ENCODE measurements at regions not wholly inside any gene's neighbourhood (a gene's known extent, or its start where the extent isn't known, plus 50 kb on each side); places are given as distances from the start of the nearest gene placed in this dataset.

DNA sequence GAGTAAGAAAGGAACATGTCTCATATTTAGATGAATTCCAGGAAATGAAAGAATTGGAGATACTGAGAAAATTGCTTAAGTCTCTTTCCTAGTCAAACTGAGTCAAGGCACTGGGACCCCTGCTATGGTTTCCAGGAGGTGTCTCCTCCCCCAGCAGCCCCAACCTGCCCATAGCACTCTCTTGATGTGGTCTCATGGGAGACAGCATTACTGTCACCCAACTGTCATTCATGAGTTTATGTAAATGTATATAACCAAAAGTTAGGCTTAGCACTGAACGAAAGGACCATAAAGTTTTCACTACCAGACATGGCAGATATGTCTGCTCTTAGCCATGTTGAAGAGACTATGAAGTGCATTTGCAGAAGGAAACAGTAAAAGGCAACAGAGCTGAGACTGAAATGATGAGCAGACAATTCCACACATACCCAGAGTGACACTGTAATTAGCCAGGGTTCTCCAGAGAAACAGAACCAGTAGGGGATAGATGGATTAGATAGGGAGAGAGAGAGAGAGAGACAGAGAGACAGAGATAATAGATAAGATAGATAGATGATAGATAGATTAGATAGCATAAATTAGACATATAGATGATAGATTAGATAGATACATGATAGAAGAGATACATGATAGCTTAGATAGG is 328.1 kb downstream of the BRD1 start:
- TF ChIP-seq, protein P1, sequence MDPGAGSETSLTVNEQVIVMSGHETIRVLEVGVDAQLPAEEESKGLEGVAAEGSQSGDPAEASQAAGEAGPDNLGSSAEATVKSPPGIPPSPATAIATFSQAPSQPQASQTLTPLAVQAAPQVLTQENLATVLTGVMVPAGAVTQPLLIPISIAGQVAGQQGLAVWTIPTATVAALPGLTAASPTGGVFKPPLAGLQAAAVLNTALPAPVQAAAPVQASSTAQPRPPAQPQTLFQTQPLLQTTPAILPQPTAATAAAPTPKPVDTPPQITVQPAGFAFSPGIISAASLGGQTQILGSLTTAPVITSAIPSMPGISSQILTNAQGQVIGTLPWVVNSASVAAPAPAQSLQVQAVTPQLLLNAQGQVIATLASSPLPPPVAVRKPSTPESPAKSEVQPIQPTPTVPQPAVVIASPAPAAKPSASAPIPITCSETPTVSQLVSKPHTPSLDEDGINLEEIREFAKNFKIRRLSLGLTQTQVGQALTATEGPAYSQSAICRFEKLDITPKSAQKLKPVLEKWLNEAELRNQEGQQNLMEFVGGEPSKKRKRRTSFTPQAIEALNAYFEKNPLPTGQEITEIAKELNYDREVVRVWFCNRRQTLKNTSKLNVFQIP (CRISPR knock-in tag; IDR thresholded peaks at IDR 0.05; ENCODE audit: borderline replicate concordance, low read depth): no peak
- TF ChIP-seq CREB5 (CRISPR knock-in tag; IDR thresholded peaks at IDR 0.05; ENCODE audit: low read depth) (no peak), CSDC2 (CRISPR knock-in tag; IDR thresholded peaks at IDR 0.05) (no peak), ZC3H10 (CRISPR knock-in tag; IDR thresholded peaks at IDR 0.05) (no peak), TOX (CRISPR knock-in tag; IDR thresholded peaks at IDR 0.05; ENCODE audit: borderline replicate concordance) (no peak), ARNTL (CRISPR knock-in tag; IDR thresholded peaks at IDR 0.05; ENCODE audit: borderline replicate concordance, low read depth) (no peak), PPARA (CRISPR knock-in tag; IDR thresholded peaks at IDR 0.05; ENCODE audit: borderline replicate concordance) (no peak), ESRRG (CRISPR knock-in tag; IDR thresholded peaks at IDR 0.05) (no peak), OSR1 (CRISPR knock-in tag; IDR thresholded peaks at IDR 0.05) (no peak), BACH2 (CRISPR knock-in tag; IDR thresholded peaks at IDR 0.05; ENCODE audit: borderline replicate concordance) (no peak), ISL1 (CRISPR knock-in tag; IDR thresholded peaks at IDR 0.05) (no peak), ZNF8 (CRISPR knock-in tag; IDR thresholded peaks at IDR 0.05) (no peak)
- ATAC-seq: no peak

- ATAC-seq: no peak
- TF ChIP-seq GLIS3 (CRISPR knock-in tag; IDR thresholded peaks at IDR 0.05): no peak
- no peak for TF ChIP-seq ARNTL (CRISPR knock-in tag; IDR thresholded peaks at IDR 0.05; ENCODE audit: borderline replicate concordance, low read depth)
- TF ChIP-seq PPARA (CRISPR knock-in tag; IDR thresholded peaks at IDR 0.05; ENCODE audit: borderline replicate concordance): no peak
- TF ChIP-seq TSHZ2 (CRISPR knock-in tag; IDR thresholded peaks at IDR 0.05): no peak
- no peak for TF ChIP-seq OSR1 (CRISPR knock-in tag; IDR thresholded peaks at IDR 0.05)
- TF ChIP-seq BACH2 (CRISPR knock-in tag; IDR thresholded peaks at IDR 0.05; ENCODE audit: borderline replicate concordance): no peak
These were observed 330.4 kb downstream of the BRD1 start for GRCh38 chr22:49497266-49497665.

DNA sequence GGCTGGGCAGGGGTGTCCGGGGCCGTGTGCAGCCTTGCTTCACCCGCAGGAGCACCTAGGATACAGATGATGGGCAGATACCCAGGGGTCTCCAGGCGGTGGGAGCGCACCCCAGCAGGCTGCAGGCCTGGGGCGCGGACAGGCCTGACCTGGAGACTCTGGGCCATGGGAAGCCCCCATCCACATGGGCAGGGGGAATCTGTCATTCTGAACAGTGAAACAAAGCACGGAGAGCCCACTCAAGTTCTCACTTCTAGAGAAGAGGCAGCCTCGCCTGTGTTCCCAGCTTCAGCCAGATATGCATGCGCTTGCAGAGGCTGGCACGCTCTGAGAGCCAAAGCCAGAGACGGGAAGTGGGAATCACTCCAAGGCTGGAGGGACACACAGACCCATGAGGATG is 333.1 kb downstream of the BRD1 start:
- ATAC-seq: no peak
- TF ChIP-seq CSRNP3 (CRISPR knock-in tag; IDR thresholded peaks at IDR 0.05): no peak
- no peak for TF ChIP-seq RARB (CRISPR knock-in tag; IDR thresholded peaks at IDR 0.05)
- TF ChIP-seq ZFP30 (CRISPR knock-in tag; IDR thresholded peaks at IDR 0.05): no peak
- no peak for TF ChIP-seq TSHZ2 (CRISPR knock-in tag; IDR thresholded peaks at IDR 0.05)
- TF ChIP-seq ESRRG (CRISPR knock-in tag; IDR thresholded peaks at IDR 0.05): no peak
- TF ChIP-seq ARNTL (CRISPR knock-in tag; IDR thresholded peaks at IDR 0.05; ENCODE audit: borderline replicate concordance, low read depth): no peak
- TF ChIP-seq ZNF8 (CRISPR knock-in tag; IDR thresholded peaks at IDR 0.05): no peak
- TF ChIP-seq, protein P2, sequence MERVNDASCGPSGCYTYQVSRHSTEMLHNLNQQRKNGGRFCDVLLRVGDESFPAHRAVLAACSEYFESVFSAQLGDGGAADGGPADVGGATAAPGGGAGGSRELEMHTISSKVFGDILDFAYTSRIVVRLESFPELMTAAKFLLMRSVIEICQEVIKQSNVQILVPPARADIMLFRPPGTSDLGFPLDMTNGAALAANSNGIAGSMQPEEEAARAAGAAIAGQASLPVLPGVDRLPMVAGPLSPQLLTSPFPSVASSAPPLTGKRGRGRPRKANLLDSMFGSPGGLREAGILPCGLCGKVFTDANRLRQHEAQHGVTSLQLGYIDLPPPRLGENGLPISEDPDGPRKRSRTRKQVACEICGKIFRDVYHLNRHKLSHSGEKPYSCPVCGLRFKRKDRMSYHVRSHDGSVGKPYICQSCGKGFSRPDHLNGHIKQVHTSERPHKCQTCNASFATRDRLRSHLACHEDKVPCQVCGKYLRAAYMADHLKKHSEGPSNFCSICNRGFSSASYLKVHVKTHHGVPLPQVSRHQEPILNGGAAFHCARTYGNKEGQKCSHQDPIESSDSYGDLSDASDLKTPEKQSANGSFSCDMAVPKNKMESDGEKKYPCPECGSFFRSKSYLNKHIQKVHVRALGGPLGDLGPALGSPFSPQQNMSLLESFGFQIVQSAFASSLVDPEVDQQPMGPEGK (CRISPR knock-in tag; IDR thresholded peaks at IDR 0.05; ENCODE audit: borderline replicate concordance): no peak
- TF ChIP-seq CREB5 (CRISPR knock-in tag; IDR thresholded peaks at IDR 0.05; ENCODE audit: low read depth): no peak
- no peak for TF ChIP-seq GLIS3 (CRISPR knock-in tag; IDR thresholded peaks at IDR 0.05)
- no peak for TF ChIP-seq ZNF70 (CRISPR knock-in tag; IDR thresholded peaks at IDR 0.05)
- no peak for TF ChIP-seq OSR1 (CRISPR knock-in tag; IDR thresholded peaks at IDR 0.05)

Measured in SK-N-SH treated with all-trans-retinoic acid at 6 μM for 48 hours (cell line).